NB4 (cell line): ENCODE measurements at regions not wholly inside any gene's neighbourhood (a gene's known extent, or its start where the extent isn't known, plus 50 kb on each side); places are given as distances from the start of the nearest gene placed in this dataset.

ENCODE experiments used
- CTCF ChIP-seq: IDR thresholded peaks from one replicate; pipeline ENCODE4 v1.5.1; 2012; ENCODE audit warnings: low read depth, low read length
- MAX ChIP-seq: IDR thresholded peaks from 2 replicates; pipeline ENCODE4 v1.6.1; 2011; ENCODE audit warnings: low read depth, low read length
- POLR2A ChIP-seq: IDR thresholded peaks from 2 replicates; pipeline ENCODE4 v1.6.1; 2011; ENCODE audit warnings: mild to moderate bottlenecking; ENCODE audit not compliant: insufficient read length; ENCODE audit errors: extremely low read depth

- TF ChIP-seq MAX (no peak), CTCF (no peak), POLR2A (no peak)
Observed at GRCh38 chr10:93208717-93209464, 135.2 kb downstream of the CYP26A1 start.
